ENCODE measurements at regions not wholly inside any gene's neighbourhood (a gene's known extent, or its start where the extent isn't known, plus 50 kb on each side); places are given as distances from the start of the nearest gene placed in this dataset.
"Not testable (repeated sequence)": the region's sequence is repeated elsewhere in the genome, so short reads cannot be mapped to it uniquely, and the experiment has no call there.

DNA sequence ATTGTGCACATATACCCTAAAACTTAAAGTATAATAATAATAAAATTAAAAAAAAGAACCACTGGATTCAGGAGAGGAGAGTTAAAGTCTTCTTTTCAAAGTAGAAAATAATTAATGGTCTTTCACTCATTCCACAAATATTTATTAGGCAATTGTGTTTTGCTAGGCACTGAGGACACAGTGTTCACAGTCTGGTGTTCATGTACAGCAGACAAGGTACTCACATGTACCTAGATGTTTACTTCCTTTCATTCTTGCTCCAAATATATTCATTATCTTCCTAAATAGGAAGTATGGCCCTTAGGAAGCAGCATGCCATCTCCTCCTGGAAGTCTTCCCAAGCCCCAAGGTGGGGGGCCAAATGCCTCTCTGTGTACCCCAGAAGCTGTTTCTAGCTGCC is 265.0 kb downstream of the NPHP4 start:
- no peak for DNase-seq (ENCODE audit: low read depth, low spot score)
- in situ Hi-C loops (cut with HindIII; ENCODE audit: low pct_unique_long_range_greater_than_20kb, low sequenced_read_pairs): no loop called here

DNA sequence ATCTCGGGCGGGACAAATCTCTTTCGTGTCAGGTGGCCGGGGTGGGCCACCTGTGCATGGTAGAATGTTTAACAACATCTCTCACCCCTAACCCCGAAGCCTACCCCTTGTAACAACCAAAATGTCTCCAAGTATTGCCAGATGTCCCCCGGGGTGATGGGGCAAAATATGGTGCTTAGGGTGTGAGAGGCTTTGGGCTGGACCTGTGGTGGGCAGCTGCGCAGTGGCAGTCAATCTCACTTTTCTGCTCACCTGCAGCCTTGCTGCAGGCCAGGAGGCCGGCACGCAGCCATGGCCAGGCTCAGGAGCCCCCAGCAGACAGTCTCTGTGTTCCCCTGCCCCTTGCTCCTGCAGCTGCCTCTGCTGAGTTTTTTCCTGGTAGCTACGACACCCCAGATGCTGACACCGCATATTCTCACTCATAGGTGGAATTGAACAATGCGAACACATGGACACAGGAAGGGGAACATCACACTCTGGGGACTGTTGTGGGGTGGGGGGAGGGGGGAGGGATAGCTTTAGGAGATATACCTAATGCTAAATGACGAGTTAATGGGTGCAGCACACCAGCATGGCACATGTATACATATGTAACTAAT is 265.5 kb downstream of the NPHP4 start:
- in situ Hi-C loops (cut with HindIII; ENCODE audit: low pct_unique_long_range_greater_than_20kb, low sequenced_read_pairs); DNase-seq (ENCODE audit: low read depth, low spot score): not testable (repeated sequence)

DNA sequence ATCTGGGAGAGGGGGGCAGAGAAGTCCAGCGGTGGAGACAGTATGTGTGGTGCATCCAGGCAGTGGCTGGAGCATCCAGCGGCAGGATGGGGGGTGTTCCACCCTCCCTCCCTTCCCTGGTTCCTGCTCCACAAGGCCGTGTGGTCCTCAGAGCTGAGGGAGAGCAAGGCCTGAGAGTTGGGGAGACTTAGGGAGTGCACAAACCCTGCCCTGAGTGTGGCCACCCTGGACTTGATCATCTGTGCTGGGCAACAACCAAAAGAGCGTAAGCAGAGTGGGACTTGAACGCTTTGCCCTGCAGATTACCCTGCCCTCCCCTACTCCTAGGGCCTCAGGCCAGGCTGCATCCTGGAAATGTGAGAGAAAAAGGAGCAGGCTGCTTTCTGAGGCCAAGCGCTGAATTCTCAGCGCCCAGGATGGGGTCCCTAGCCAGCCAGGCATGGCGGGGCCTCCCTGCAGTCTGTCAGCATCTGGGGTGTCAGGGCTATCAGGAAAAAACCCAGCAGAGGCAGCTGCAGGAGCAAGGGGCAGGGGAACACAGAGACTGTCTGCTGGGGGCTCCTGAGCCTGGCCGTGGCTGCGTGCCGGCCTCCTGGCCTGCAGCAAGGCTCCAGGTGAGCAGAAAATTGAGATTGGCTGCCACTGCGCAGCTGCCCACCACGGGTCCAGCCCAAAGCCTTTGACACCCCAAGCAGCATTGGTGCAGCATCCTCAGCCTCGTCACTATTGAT is 266.2 kb downstream of the NPHP4 start:
- in situ Hi-C loops (cut with HindIII; ENCODE audit: low pct_unique_long_range_greater_than_20kb, low sequenced_read_pairs): no loop called here
- no peak for DNase-seq (ENCODE audit: low read depth, low spot score)

DNA sequence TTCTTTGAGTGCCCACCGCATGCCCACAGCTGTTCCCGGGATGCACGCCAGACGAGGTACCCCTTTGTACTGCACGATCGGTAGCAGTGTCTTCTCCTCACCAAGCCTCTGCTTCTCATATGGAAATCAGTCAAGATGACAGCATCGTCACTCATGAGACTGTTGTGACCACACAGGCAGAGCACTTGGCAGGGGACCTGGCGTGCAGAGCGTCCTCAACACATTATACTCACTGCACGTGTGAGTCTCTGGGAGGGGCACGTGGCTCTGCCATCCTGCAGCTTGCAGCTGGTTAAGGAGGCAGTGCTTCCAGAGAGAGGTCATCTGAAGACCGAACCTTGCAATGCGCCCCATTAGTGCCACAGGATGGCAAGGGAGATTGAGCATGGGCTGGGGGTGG is 266.8 kb downstream of the NPHP4 start:
- in situ Hi-C loops (cut with HindIII; ENCODE audit: low pct_unique_long_range_greater_than_20kb, low sequenced_read_pairs): no loop called here
- no peak for DNase-seq (ENCODE audit: low read depth, low spot score)

DNA sequence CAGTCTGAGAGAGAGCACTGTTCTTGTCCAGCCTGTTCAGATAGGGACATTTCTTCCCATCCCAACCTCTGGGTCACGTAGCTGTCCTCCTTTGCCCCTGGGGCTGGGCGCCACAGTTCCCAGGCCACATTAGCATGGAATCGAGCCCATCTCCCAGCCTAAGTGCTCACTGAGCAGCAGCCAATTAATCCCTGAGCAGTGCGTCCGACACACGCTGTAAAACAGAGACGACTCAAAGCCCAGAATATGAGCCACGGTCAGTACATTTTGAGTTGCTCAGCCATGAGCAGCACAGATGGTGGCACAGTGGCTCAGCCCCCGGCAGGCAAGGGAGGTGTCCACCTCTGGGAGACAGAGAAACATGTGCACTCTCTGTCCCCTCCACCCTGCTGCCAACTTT is 267.4 kb downstream of the NPHP4 start:
- no peak for DNase-seq (ENCODE audit: low read depth, low spot score)
- in situ Hi-C loops (cut with HindIII; ENCODE audit: low pct_unique_long_range_greater_than_20kb, low sequenced_read_pairs): no loop called here

DNA sequence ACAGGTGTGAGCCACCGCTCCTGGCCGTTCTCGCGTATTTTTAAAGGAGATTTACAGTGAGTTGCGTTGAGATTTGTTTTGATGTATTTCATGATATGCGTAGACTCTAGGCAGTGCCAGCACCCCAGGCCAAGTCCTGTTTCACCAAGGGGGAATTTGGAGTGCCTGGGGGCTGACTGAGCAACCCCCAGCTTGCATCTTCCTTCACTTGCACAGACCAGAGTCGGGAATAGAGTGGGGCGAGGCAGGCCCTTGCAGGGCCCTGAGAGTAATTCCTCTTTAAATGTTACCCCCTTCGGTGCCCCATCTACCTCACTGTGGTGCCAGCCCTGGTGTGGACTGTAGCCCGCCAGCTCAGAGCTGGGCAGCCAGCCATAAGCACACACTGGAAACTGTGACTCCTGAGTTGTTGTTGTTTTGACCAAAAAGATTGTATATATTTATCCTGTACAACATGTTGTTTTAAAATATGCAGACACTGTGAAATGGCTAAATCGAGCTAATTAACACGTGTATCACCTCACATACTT is 269.5 kb downstream of the NPHP4 start:
- DNase-seq (ENCODE audit: low read depth, low spot score): no peak
- in situ Hi-C loops (cut with HindIII; ENCODE audit: low pct_unique_long_range_greater_than_20kb, low sequenced_read_pairs): no loop called here

DNA sequence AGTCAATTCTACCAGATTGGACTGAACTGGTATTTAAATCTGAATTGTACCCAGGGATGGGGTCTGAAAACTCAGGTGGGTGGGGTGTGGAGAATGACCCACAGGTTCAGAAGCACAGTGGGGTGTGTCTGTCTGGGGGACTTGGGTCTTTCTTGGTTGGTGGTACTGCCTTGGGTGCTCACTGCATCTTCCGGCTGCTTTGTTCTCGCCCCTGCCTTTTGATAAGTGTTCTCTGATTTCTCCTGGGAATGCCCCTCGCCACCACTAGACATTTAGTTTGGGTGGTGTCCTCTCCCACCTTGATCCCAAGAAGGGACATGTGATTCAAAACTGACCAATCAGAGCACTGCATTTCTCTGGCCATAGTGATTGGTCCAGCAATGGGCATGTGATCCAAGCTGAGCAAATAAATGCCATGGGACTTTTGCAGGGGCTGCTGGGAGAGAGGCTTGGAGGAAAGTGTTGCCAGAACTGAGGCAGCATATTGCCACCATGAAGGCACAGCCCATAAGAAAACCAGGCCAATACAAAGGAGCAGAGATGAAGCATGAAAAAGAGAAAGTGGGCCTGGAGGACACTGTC is 270.5 kb downstream of the NPHP4 start:
- no peak for DNase-seq (ENCODE audit: low read depth, low spot score)
- in situ Hi-C loops (cut with HindIII; ENCODE audit: low pct_unique_long_range_greater_than_20kb, low sequenced_read_pairs): no loop called here

DNA sequence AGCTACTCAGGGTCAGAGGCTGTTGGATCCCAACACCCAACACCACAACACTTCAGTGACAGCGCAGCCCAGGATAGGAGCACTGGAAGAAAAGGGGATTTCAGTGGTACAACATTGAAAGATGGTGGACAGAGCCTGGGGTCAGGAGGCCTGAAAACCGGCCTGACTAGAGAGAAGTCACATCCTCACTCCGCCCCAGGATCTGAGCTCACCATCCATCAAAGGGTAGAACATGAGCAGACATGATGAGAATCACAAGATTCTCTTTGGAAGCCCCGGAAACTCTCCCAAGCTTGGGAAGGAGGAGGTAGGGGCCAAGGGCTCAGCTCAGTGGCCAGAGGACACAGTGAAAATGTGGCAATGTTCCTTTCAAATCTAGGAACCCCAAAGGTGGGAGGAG is 271.3 kb downstream of the NPHP4 start:
- no peak for DNase-seq (ENCODE audit: low read depth, low spot score)
- in situ Hi-C loops (cut with HindIII; ENCODE audit: low pct_unique_long_range_greater_than_20kb, low sequenced_read_pairs): no loop called here

DNA sequence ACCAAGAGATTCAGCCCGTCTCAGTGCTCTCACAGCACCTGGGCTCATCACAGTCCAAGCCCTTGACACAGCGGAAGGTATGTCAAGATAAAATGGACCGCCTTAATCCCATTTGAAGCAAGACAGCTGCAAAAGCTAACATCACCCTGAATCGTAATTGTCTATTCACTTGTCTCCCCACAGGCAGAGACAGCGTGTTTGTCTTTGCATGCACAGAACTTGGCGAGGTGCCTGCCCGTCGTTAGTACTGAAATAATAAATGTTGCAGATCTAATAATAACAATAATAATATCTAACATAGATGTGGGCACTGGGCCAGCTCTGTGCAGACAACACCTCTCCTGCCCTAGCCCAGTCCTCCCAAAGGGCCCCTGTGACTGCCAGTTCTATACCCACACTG is 271.7 kb downstream of the NPHP4 start:
- no peak for DNase-seq (ENCODE audit: low read depth, low spot score)
- in situ Hi-C loops (cut with HindIII; ENCODE audit: low pct_unique_long_range_greater_than_20kb, low sequenced_read_pairs): no loop called here

DNA sequence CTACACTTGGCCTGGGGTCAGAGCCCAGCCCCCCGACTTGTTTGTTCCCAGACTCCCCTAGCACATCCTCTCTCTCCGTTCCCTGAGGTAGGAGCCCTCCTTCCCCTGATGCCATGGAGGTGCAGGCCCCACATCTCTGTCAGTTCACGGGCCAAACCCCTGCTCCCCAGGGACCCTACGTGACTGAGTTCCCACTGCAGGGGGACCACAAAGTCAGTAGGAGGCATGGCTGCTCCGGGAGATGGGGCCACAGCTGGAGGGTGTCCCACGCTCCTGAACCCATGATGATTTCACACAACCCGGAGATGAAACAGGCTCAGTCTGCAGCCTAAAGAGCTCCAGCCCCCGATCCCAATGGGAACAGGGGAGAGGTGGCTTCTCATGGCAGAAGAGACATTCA is 272.2 kb downstream of the NPHP4 start:
- in situ Hi-C loops (cut with HindIII; ENCODE audit: low pct_unique_long_range_greater_than_20kb, low sequenced_read_pairs): no loop called here
- no peak for DNase-seq (ENCODE audit: low read depth, low spot score)

DNA sequence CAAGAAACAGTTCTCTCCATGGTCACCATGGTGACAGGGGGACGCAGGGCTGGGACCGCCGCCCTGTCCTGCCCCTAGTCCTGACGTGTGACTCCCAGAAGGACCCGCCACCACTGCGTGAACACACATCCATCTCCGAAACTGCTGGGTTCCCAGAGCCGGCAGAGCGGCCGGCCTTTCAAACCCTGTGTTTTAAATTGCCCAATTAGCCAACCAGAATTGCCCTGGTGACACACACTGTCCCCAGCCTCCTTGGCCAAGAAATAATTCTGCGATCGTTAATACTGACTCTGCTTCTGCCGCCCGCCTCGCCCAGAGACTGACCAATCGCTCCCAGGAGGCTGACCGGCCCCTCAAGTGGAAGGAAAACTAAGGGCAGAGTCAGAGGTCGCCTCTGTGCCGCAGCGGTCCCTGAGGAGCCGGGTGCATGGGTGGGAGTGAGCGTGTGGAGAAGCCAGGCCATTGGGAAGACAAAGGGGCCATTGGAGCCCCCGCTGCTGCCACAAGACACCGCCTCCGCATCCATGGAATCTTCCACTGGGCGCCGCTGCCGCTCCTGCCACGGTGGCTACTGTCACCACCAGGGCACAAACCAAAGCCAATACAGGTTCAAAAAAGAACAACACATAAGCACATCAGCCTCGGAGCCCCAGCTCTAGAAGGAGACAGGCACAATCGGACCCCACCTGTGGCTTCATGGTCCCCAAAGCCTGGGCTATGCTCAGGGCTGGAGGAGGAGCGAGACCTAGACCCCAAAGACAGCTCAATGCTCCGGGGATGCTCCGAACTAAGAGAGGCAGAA is 273.2 kb downstream of the NPHP4 start:
- in situ Hi-C loops (cut with HindIII; ENCODE audit: low pct_unique_long_range_greater_than_20kb, low sequenced_read_pairs): no loop called here
- no peak for DNase-seq (ENCODE audit: low read depth, low spot score)

DNA sequence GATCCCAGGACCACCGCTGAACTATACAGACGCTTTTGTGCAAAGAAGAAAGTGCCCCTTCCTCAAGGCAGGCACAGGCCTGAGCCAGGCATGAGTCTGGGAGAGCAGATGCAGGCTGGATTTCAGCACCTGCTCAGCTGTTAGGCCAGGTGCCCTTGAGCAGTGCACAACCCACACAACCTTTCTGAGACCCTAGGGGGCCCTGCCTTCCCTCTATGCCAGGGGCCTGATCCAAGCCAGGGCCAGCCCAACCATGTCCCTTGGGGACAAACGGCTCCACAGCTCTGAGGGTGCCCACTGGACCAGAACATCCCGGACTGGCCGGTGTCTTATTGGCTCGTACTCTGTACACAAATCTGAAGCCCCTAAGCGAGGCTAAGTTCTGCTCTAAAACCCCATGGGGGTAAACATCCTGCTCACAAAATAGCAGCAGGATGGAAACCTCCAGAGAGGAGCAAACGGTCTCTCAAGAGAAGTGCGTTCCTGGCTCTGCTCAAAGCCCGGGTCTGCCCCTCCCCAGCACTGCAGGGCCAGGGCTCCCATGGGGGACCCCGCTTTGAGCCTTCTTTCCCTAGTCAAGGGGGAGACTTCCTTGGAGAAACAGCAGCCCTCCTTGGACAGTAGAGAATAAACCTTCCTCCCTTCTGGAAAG is 275.1 kb downstream of the NPHP4 start:
- DNase-seq (ENCODE audit: low read depth, low spot score): no peak
- in situ Hi-C loops (cut with HindIII; ENCODE audit: low pct_unique_long_range_greater_than_20kb, low sequenced_read_pairs): no loop called here

DNA sequence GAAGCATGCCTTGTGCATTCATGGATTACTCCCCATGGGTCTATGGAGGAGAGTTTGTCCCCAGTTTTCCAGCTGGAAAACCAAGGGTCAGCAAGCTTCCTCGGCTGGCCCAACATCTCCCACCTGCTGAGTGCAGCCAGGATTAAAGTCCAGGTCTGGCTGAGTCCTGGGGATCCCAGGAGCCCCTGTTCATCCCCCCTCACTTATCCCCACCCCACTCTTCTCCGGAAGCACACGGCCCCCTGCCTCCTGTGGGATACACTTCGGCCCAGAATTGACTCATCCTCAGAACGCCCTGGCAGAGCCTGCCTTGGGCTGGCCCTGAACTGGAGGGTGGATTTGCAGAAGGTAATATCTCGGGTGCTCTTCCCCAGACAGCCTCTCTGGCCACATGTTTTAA is 276.1 kb downstream of the NPHP4 start:
- in situ Hi-C loops (cut with HindIII; ENCODE audit: low pct_unique_long_range_greater_than_20kb, low sequenced_read_pairs): no loop called here
- DNase-seq (ENCODE audit: low read depth, low spot score): no peak

DNA sequence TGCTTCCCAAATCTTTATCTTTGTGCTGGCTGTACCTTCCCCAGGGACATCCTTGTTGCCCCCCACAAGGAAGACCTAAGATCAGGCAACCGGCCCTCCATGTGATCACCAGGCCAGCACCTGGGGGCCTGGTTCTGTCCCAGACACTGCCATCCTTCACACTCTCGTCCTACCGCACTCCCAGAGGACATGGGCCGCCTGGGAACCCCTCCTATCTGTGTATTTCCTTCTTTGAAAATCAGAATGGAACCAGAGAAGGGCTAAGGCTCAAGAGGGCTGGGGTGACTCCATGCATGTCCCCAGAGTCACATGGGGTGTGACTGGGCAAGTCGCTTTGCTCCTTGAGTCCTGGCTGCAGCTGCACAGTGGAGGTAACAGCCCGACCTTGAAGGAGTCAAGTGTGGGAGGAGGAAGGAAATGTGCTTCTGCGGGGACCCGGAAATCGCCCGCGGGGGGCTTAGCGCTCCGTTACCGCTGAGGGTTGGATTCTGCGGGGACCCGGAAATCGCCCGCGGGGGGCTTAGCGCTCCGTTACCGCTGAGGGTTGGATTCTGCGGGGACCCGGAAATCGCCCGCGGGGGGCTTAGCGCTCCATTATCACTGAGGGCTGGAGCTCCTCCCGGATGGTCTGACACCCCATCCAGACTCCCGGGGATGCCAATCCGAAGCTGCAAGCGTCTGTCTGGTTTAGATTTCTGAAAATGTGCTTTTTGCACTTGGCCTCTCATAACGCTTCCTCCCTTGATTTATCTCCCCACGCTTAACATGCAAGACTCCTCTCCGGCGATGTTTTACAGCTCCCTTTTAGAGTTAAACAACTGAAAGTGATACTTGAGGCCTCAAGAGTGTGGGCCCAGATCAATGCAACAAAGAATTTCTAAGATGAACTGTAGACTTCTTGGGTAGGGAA is 278.9 kb downstream of the NPHP4 start:
- no peak for DNase-seq (ENCODE audit: low read depth, low spot score)
- in situ Hi-C loops (cut with HindIII; ENCODE audit: low pct_unique_long_range_greater_than_20kb, low sequenced_read_pairs): no loop called here

DNA sequence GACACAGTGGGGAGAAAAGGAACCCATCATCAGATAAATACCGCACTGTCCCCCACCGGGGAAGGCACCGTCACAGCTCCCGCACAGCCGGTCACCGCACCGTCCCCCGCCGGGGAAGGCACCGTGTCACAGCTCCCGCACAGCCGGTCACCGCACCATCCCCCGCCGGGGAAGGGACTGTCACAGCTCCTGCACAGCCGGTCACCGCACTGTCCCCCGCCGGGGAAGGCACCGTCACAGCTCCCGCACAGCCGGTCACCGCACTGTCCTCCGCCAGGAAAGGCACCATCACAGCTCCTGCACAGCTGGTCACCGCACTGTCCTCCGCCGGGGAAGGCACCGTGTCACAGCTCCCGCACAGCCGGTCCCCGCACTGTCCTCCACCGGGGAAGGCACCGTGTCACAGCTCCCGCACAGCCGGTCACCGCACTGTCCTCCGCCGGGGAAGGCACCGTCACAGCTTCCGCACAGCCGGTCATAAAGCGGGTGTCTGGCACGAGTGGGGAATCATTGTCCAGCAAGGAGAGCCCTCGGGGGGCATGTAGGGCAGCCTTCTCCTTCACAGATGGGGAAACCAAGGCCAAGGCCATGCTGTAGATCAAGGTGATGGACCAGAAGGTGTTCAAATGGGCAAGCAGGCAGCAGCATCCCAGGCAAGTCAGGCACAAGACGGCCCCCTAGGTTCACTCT is 280.1 kb downstream of the NPHP4 start:
- in situ Hi-C loops (cut with HindIII; ENCODE audit: low pct_unique_long_range_greater_than_20kb, low sequenced_read_pairs): no loop called here
- DNase-seq (ENCODE audit: low read depth, low spot score): no peak

DNA sequence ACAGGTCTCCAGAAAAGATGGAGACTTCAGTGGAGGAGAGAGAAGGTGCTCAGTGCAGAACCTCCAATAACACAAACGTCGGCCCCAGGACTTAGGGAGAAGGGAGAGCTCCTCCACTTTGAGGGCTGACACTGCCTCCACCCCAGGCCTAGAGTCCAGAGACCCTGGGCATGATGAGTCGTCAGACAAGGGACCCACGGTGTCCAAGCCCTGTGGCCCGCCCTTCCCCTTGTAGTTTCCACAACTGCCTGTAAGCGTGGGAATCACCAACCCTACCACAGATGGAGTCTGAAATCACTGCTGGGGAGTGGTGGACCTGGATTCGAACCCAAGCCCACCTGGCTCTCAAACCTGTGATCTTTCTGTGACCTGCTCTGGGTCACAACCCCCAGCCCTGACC is 281.1 kb downstream of the NPHP4 start:
- in situ Hi-C loops (cut with HindIII; ENCODE audit: low pct_unique_long_range_greater_than_20kb, low sequenced_read_pairs): no loop called here
- DNase-seq (ENCODE audit: low read depth, low spot score): no peak
